ENCODE measurements at regions not wholly inside any gene's neighbourhood (a gene's known extent, or its start where the extent isn't known, plus 50 kb on each side); places are given as distances from the start of the nearest gene placed in this dataset.
"Not testable (repeated sequence)": the region's sequence is repeated elsewhere in the genome, so short reads cannot be mapped to it uniquely, and the experiment has no call there.

DNA sequence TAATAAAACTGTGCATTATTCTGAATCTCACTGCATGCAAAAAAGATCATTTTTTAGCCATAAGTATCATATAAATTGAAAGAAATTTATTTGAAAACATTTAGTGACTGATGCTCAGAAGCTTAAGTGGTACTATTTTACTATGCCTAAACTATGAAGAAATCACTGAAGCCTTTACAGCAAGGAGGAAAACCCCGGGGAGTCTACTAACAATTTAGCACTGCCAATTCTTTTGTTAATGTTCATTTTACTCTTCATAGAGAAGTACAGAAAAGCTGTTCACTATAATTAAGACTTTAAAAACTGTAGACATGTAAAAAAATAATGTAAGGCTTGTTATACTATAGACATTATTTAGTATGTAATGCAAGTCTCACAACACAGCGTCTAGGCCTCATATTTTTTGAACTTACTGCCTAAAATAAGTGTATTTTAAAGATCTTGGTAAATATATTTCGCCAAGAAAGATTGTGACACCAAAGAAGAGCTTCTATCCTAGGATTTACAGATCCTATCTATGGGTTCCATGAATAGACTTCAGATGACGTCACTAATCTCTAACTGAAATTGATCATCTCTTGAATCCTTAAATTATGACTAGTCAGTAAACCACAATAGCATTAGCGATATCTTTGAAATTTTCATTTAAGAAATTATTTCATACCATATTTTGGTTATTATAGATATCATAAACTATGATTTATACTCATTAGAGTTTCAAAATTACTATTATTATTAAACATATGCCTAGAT lies 602.5 kb downstream of the TMA16 start:
- no peak for DNase-seq (ENCODE audit: low spot score)

DNA sequence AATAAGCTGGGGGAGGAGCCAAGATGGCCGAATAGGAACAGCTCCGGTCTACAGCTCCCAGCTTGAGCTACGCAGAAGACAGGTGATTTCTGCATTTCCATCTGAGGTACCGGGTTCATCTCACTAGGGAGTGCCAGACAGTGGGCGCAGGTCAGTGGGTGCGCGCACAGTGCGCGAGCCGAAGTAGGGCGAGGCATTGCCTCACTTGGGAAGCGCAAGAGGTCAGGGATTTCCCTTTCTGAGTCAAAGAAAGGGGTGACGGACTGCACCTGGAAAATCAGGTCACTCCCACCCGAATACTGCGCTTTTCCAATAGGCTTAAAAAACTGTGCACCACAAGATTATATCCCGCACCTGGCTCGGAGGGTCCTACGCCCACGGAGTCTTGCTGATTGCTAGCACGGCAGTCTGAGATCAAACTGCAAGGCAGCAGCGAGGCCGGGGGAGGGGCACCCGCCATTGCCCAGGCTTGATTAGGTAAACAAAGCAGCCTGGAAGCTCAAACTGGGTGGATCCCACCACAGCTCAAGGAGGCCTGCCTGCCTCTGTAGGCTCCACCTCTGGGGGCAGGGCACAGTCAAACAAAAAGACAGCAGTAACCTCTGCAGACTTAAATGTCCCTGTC lies 606.4 kb downstream of the TMA16 start:
- DNase-seq (ENCODE audit: low spot score): not testable (repeated sequence)

DNA sequence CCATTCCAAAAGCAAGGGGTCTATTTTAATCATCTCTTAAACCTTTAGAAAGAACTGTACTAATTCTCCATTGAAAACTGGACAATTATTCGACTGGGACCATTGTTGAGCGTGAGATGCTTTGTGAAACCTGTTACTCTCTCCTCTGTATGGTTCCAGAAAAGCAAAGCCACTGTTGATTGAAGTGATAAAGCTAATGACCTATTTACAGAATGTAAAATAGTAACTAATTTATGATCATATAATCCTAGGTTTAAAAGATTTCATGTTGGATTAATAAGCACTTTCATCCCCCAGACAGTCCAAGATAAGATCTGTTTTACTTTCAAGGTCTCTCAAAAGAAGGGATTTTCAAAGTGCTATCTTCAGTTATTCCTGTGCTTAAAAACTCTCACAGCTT lies 614.5 kb downstream of the TMA16 start:
- DNase-seq (ENCODE audit: low spot score): no peak

DNA sequence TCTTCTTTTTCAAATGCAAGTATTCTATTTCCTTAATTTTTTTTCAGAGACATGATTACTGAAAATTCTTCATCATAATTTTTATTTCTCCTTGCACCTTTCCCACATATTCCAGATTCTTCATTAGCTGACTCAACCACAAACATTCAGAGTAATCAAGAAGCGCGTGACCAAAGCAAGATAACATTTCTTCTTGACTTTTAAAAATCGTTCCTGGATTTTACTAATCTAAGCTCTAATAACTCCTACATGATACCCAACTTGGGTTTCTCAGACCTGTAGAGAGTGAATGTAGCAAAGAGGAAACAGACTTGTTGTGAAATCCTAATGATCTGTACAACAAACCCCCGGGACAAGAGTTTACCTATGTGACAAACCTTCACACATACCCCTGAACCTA lies 615.0 kb downstream of the TMA16 start:
- DNase-seq (ENCODE audit: low spot score): no peak

DNA sequence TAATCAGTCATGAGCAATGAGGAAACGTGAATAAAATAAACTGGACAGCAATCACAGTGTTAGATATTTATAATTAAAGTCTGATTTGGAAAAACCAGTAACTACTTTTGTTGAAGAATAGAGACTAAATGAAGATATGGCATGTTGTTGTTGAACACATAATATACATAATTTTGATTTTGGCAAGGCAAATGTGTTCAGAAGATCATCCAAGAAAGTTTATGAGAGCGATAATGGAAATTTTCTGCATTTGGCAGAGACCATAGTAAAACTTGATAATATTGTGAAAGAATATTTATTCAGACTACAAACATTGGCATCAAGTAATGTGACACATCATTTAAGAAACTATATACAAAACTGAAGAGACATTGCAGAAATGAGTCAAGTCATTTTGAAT lies 620.7 kb downstream of the TMA16 start:
- no peak for DNase-seq (ENCODE audit: low spot score)

DNA sequence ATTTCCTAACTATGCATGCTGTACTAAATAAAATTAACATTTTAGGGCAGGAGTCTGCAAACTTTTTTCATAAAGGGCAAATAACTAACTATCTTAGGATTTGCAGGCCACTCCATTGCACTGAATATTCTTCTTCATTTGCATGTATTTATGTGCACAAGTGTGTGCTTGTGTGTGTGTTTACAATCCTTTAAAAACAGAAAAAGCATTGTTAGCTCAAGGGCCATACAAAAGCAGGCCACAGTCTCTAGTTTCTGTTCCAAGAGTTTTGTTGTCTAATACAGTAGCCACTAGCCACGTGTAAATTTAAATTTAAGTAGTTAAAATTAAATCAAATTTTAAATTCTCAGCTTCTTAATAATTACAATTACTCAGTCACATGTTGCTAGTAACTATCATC lies 621.8 kb downstream of the TMA16 start:
- DNase-seq (ENCODE audit: low spot score): no peak

DNA sequence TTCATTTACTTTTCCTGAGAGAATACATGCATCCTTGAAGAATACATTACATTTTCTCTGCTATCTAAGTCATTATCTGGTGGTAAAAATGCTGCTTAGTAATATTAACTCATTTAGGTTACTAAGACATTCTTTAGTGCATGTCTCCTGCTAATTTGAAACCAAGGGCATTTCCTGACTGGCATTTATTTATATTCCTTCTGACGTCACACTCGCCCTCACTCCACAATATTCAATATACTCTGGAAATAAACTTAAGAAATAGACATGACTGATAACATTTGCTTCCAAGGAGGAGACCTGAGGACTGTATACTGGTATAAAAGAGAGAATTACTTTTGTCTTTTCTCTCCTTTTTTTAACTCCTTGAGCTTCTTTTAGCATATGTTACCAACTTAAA lies 619.5 kb upstream of the SMIM31 start:
- no peak for DNase-seq (ENCODE audit: low spot score)

DNA sequence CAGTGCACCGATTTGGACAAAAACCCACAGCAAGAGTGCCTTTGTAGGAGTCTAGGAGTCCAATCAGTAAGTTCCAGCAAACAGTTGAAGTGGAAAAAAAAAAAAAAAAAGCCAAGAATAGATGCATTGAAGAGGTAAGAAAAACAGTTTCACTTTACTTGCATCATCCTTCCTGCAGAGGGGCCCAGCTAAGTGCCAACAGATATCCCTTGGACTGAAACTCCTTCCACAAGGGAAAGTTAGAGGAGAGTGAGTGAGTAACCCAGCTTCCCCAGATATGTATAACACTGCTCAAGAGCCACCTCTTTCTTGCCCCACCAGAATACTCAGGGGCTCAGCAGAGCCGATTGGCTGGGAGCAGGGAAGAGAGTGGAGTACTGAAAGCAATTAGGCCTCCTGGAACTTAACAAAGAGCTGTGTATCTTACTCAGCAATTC lies 617.7 kb upstream of the SMIM31 start:
- no peak for DNase-seq (ENCODE audit: low spot score)

DNA sequence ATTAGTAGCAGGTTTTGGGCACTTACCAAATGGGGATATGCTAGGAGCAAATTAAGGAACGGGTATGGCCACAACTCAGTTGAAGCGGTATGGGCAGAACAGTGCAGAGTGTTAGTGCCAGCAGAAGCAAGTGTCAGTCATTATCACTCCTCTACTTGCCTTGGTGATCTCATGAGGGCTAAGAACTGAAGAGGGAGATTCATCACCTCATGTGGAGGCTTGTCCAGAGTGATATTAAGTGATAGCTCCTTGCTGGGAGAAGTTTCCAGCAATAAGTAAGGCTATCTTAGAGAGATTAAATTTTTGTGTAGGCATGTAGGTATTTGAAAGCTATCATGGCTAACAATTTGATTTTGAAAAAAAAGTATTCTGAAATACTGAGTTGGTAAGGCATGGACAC lies 615.4 kb upstream of the SMIM31 start:
- no peak for DNase-seq (ENCODE audit: low spot score)

DNA sequence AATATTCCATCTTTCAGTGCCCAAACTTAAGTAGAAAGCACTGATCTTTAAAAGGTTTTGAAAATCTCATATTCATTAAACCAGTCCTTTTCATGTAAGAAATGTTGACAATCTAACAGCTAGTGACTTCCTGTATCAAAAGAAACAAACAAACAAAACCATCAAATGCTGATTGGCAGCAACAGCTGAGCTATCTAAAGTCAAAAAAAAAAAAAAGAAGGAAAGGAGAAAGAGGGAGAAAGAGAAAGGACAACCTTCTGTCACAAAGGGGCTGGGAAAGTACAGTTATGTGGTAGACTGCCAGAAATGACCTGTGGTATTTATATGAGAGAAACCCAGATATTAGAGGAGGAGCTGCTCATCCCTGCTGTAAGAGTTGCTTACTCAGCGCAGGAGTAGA lies 614.6 kb upstream of the SMIM31 start:
- no peak for DNase-seq (ENCODE audit: low spot score)

DNA sequence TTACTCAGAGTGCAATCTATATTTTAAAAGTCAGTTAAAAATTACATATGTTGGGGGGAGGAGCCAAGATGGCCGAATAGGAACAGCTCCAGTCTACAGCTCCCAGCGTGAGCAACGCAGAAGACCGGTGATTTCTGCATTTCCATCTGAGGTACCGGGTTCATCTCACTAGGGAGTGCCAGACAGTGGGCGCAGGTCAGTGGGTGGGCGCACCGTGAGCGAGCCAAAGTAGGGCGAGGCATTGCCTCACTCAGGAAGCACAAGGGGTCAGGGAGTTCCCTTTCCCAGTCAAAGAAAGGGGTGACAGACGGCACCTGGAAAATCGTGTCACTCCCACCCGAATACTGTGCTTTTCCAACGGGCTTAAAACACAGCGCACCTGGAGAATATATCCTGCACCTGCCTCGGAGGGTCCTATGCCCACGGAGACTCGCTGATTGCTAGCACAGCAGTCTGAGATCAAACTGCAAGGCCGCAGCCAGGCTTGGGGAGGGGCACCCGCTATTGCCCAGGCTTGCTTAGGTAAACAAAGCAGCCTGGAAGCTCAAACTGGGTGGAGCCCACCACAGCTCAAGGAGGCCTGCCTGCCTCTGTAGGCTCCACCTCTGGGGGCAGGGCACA lies 612.1 kb upstream of the SMIM31 start:
- DNase-seq (ENCODE audit: low spot score): not testable (repeated sequence)

DNA sequence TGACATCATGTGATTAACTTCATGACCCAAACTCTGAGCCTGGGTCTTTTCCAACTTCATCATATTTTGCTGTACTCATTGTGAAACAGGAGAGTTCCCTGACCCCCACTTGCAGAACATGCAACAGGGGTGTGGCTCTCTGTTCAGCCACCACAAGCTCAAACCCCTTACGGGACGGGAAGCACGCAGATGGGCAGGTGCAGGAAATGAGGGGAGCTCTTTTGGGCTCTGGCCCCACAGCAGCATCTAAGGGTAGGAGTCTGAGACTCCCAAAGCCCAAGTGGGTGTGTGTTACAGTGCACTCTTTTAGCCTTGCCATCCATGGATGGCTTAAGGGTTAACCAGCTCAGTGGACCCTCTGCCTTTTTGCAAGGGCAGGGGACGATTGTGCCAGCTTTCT lies 599.5 kb upstream of the SMIM31 start:
- no peak for DNase-seq (ENCODE audit: low spot score)

DNA sequence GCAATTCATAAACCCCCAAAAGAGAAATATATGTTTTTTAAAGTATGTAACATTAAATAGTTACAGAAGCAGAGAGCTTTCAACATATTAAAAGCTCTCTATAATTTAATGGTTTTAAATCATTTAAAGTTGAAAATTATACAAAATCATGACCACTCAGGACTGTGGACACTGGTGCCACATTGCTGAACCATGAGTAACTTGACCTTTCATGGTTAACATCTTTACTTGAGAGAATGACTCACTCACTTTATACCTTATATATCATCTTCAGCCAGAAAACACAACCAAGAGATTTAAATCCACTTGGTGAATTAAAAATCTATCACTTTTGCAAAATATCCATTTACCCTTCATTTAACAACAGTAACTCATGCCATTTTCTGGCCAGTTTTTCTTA lies 584.3 kb upstream of the SMIM31 start:
- DNase-seq (ENCODE audit: low spot score): no peak

DNA sequence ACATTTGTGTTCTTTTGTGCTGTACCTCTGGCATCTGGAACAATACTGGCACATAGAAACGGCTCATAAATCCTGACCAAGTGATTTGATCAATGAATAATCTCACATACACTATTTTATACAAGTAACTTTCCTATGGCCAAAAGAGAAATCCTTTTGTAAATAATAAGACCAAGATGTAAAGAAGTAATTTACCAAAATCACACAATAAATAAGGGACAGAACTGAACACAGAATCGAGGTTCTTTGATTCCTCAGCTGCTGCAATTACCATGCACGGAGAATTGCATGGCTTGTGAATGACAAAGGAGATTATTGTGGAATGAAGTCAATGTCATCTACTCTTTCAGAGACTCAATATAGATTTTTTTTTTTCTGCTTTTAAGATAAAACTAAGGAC lies 576.8 kb upstream of the SMIM31 start:
- DNase-seq (ENCODE audit: low spot score): no peak

DNA sequence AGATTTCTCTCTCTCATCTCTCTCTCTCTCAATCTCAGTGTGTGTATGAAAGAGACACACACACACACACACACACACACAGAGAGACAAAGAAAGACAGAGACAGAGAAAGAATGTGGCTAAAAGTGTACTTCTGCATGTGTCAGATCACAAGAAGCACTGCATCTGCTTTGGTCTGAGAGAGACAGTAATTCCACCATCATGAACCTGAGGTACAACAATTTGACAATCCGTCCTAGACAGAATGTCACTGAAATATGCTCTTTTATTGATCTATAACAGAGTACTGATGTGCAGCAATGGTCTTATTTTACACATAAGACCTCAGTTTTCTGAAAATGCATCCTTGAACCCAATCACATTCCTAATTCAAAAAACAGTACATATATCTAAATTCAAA lies 576.2 kb upstream of the SMIM31 start:
- DNase-seq (ENCODE audit: low spot score): no peak

DNA sequence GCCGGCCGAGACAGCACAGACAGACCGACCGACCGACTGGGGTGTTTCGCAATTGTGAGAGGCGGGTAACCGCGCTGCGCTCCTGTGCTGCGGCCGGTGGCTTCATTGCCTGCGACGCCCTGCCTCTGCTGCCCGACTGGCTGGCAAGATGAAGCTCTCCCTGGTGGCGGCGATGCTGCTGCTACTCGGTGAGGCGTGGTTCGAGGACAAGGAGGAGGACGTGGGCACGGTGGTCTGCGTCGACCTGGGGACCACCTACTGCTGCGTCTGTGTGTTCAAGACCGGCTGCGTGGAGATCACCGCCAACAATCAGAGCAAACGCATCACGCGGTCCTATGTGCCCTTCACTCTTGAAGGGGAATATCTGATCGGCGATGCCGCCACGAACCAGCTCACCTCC lies 565.7 kb upstream of the SMIM31 start:
- no peak for DNase-seq (ENCODE audit: low spot score)

DNA sequence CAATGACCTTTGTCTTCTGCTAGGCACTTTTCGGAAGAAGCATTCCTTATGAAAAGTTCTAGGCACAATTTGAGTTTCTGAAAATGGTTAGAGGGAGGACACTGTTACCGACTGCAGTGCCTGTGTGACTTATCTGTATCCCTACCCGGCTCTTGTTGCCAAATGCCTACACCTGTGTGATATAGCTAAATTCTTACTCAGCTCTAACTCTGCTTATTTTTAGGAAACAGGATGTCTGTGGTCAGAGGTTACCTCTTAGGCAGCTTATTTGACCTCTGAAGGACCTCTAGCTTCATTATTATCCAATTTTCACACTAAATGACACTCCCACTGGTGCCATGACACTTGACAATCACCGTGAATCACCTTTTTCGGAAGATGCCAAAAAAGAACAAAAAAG lies 561.1 kb upstream of the SMIM31 start:
- no peak for DNase-seq (ENCODE audit: low spot score)

DNA sequence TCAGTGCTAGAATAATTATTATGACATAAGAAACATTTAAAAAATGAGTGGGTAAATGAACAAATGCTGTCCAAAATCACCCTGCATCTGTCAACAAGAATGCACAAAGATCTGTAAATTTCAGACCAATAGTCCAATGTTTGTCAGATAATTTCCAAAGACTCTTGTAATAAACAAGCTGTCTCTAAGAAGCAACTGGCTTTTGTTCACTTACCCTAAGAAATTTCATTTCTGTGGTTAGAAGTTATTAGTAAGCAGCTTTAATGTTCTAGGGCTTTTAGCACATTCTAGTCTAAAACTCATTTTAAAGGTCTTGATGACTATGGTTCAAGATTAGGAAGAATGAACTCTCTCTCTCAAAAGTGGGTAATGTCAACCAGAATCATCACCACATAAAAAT lies 560.3 kb upstream of the SMIM31 start:
- DNase-seq (ENCODE audit: low spot score): no peak

DNA sequence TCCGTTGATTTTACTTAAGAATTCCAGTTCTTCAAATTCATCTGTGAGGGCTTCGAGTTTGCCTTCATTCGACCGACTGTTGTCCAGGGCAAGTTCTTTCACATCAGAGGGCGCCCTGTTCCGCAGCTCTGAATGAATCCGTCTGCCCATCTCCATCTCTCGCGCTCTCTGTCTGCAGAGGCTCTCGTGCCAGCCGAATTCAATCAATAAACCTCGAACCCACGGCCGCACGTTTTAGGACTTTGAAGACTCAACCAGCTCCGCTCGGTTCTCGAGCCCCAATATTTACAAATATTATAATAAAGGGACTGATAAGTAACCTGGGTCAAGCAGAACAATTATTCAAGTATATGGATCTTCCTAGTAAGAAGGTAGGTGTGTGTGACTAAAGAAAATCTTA lies 556.4 kb upstream of the SMIM31 start:
- DNase-seq (ENCODE audit: low spot score): no peak

DNA sequence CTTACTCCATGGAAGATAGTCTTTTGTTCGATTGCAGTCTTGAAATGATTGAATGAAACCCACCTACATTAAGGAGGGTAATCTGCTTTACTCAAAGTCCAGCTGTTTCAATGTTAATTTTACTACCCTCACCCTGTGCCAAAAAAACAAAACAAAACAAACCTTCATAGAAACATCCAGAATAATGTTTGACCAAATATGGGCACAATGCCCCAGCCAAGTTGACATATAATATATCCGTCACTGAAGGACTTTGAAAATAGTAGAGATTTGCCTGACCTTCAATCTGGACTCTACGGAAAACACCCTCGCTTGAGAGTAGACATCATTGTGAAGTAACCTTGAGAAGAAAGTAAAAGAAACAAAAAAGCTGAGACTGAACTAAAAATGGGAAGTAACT lies 550.5 kb upstream of the SMIM31 start:
- DNase-seq (ENCODE audit: low spot score): no peak

DNA sequence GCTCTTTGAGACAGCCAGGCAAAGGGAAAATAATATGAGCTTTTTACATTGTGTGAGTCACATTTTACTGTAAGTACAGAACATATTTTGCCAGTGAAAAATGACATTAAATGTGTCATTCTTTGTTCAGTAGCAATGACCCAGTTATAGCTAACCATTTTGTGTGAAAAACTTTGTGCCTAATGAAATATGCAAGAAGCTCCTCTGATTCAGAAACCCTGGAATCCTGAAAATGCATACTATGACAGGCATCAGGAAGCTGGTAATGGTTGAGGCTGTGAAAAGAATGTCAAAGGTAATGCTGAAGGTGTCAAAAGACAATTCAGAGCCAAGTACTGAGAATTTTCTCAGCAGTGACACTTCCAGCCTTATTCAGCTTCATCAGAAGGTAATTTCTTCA lies 549.5 kb upstream of the SMIM31 start:
- DNase-seq (ENCODE audit: low spot score): peak; percentile 3

DNA sequence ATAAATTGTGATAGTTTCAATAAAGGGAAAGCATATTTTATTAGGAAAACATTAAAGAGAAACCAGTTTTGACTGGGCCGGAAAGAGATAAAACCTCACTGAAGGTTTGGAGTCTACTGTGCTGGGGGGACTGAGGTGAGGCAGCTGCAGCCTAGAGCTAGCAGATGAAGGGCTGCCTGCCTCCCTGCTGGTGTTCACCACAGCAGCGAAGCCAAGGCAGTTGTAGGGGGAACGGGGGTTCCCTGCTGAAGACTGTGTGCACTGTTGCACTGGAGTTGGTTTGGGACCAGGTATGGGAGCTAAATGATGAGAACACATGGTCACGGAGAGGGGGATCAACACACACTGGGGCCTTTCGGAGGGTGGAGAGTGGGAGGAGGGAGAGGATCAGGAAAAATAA lies 546.5 kb upstream of the SMIM31 start:
- DNase-seq (ENCODE audit: low spot score): no peak

DNA sequence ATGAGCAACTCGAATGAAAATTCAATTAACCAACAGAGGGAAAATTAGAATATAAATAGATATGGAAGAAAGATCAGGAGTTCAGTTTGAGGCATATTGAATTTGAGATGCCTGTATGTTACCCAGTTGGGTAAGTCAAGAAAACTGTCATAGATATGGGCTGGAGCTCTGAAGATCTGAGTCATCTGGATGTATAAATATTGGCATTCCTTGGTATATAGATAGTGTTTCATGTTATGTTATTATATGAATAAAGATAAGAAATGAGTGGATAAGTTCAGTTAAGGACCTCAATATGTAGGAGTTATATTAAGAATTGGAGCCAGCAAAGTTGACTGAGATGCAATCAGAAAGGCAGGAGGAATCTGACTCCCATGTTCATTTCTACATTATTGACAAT lies 543.6 kb upstream of the SMIM31 start:
- no peak for DNase-seq (ENCODE audit: low spot score)

DNA sequence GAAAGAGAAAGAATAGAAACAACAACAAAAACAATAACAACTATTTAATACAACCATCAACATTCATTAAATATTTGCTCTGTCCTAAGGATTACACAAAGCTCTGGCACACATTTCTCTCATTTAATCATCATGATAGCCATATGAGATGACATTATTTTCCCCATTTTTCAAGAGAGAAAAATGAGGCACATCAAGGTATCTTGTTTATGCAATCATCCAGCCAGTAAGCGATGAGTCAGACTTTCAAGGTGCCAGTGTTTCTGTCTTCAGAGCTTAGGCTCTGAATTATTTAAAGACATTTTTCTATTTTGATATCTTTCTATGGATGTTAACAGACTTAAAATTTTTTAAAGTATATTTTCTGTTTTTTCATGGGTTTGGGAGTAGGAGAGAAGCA lies 541.8 kb upstream of the SMIM31 start:
- no peak for DNase-seq (ENCODE audit: low spot score)

All from GM03348 (cell line).